ENCODE measurements at regions not wholly inside any gene's neighbourhood (a gene's known extent, or its start where the extent isn't known, plus 50 kb on each side); places are given as distances from the start of the nearest gene placed in this dataset.

DNA sequence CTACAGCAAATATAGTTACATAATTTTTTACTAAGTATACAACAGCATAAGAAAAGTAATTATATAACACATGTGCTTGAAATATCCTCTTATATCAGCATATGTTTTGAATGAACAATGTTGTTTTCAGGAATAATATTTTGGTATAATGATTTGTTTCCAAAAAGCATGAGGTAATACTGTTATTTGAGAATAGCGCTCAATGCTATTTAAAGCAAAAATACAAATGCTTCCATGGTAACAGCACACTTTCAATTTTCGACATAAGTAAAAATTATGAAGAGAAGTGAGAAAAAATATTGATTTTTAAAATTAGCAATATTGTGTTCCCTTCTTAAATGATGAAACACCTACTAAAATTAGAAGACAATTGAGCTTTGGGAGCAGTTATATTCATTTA is 715.9 kb upstream of the ATXN8OS start:
- TF ChIP-seq, protein P1, sequence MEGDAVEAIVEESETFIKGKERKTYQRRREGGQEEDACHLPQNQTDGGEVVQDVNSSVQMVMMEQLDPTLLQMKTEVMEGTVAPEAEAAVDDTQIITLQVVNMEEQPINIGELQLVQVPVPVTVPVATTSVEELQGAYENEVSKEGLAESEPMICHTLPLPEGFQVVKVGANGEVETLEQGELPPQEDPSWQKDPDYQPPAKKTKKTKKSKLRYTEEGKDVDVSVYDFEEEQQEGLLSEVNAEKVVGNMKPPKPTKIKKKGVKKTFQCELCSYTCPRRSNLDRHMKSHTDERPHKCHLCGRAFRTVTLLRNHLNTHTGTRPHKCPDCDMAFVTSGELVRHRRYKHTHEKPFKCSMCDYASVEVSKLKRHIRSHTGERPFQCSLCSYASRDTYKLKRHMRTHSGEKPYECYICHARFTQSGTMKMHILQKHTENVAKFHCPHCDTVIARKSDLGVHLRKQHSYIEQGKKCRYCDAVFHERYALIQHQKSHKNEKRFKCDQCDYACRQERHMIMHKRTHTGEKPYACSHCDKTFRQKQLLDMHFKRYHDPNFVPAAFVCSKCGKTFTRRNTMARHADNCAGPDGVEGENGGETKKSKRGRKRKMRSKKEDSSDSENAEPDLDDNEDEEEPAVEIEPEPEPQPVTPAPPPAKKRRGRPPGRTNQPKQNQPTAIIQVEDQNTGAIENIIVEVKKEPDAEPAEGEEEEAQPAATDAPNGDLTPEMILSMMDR (IDR thresholded peaks at IDR 0.05; ENCODE audit: insufficient read depth, low read length), result no peak
- TF ChIP-seq, protein P2, sequence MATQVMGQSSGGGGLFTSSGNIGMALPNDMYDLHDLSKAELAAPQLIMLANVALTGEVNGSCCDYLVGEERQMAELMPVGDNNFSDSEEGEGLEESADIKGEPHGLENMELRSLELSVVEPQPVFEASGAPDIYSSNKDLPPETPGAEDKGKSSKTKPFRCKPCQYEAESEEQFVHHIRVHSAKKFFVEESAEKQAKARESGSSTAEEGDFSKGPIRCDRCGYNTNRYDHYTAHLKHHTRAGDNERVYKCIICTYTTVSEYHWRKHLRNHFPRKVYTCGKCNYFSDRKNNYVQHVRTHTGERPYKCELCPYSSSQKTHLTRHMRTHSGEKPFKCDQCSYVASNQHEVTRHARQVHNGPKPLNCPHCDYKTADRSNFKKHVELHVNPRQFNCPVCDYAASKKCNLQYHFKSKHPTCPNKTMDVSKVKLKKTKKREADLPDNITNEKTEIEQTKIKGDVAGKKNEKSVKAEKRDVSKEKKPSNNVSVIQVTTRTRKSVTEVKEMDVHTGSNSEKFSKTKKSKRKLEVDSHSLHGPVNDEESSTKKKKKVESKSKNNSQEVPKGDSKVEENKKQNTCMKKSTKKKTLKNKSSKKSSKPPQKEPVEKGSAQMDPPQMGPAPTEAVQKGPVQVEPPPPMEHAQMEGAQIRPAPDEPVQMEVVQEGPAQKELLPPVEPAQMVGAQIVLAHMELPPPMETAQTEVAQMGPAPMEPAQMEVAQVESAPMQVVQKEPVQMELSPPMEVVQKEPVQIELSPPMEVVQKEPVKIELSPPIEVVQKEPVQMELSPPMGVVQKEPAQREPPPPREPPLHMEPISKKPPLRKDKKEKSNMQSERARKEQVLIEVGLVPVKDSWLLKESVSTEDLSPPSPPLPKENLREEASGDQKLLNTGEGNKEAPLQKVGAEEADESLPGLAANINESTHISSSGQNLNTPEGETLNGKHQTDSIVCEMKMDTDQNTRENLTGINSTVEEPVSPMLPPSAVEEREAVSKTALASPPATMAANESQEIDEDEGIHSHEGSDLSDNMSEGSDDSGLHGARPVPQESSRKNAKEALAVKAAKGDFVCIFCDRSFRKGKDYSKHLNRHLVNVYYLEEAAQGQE (IDR thresholded peaks at IDR 0.05; ENCODE audit: insufficient replicate concordance, low read depth), result no peak
- TF ChIP-seq POLR2AphosphoS5 (IDR thresholded peaks at IDR 0.05; ENCODE audit: low read depth) (no peak), GABPA (IDR thresholded peaks at IDR 0.05; ENCODE audit: low read depth) (no peak)

All from HL-60 (cell line).